ENCODE measurements at regions not wholly inside any gene's neighbourhood (a gene's known extent, or its start where the extent isn't known, plus 50 kb on each side); places are given as distances from the start of the nearest gene placed in this dataset.
"Not testable (repeated sequence)": the region's sequence is repeated elsewhere in the genome, so short reads cannot be mapped to it uniquely, and the experiment has no call there.

DNA sequence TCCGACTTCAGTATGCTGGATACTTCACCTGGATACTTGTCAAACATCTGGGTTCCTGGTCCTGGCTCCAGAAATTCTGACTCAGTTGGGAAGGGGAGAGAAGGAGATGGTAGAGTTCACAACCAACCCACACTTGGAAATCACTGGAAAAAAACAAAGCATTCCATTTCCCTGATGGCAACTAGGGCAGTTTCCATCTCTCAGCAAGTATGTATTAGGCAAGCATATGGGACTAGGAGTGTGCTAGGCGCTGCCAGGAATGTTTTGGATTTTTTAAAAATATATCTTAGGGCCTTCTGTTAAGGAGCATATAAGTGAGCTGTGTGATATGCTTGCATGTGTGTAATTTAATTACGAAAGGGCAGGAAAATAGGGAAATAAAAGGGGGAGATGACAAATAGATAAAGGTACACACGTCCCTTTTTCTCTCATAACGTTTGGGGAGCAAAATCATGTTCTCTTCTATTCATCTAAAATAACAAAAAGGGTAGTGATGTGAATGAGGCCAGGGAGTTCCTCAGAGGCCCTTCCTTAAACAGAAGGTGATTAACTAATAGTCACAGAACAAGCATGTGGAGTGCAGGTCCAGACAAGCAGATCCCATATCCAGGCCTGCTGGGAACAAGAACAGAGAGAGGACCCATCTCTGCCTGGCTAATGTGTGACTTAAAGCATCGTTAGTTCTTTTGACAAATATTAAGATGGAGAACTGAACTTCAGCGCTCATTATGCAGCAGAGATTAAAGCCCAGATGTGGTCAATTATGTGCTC lies 64.5 kb upstream of the NFE2L3 start:
- H3K36me3 ChIP-seq (replicated peaks in 1 of 2; ENCODE audit: insufficient read depth in 1 of 2, low read depth in 2 of 2) = no peaks in the 10 kb centered on the region
- no peaks in the 10 kb centered on the region for H3K27me3 ChIP-seq
- intact Hi-C loops (cut with DNase I) = no loop called here
- no peak for ATAC-seq
- DNase-seq = no peak
- no peak overlapping the region for H3K4me3 ChIP-seq
- 79 to 87% methylated on average over 7 of the region's 7 CpGs for WGBS, 2 donors
- H3K4me1 ChIP-seq = peaks cover 8% of the 10 kb centered on the region
- no peak overlapping the region for H3K27ac ChIP-seq
- TF ChIP-seq, protein P1, sequence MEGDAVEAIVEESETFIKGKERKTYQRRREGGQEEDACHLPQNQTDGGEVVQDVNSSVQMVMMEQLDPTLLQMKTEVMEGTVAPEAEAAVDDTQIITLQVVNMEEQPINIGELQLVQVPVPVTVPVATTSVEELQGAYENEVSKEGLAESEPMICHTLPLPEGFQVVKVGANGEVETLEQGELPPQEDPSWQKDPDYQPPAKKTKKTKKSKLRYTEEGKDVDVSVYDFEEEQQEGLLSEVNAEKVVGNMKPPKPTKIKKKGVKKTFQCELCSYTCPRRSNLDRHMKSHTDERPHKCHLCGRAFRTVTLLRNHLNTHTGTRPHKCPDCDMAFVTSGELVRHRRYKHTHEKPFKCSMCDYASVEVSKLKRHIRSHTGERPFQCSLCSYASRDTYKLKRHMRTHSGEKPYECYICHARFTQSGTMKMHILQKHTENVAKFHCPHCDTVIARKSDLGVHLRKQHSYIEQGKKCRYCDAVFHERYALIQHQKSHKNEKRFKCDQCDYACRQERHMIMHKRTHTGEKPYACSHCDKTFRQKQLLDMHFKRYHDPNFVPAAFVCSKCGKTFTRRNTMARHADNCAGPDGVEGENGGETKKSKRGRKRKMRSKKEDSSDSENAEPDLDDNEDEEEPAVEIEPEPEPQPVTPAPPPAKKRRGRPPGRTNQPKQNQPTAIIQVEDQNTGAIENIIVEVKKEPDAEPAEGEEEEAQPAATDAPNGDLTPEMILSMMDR (IDR thresholded peaks at IDR 0.05) = no peak
- TF ChIP-seq POLR2A (IDR thresholded peaks at IDR 0.05) = no peak
- H3K9me3 ChIP-seq = no peaks in the 10 kb centered on the region

DNA sequence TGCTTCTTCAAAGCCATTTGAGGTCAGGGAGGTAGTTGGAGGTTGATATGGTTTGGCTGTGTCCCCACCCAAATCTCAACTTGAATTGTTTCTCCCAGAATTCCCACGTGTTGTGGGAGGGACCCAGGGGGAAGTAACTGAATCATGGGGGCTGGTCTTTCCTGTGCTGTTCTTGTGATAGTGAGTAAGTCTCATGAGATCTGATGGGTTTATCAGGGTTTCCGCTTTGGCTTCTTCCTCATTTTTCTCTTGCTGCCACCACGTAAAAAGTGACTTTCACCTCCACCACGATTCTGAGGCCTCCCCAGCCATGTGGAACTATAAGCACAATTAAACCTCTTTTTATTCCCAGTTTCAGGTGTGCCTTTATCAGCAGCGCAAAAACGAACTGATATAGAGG lies 62.5 kb upstream of the NFE2L3 start:
- H3K9me3 ChIP-seq; H3K36me3 ChIP-seq (replicated peaks in 1 of 2; ENCODE audit: insufficient read depth in 1 of 2, low read depth in 2 of 2); H3K27ac ChIP-seq; intact Hi-C loops (cut with DNase I); H3K4me1 ChIP-seq; ATAC-seq; H3K4me3 ChIP-seq; DNase-seq; H3K27me3 ChIP-seq: not testable (repeated sequence)
- 63 to 80% methylated on average over 6 of the region's 6 CpGs for WGBS, 2 donors

DNA sequence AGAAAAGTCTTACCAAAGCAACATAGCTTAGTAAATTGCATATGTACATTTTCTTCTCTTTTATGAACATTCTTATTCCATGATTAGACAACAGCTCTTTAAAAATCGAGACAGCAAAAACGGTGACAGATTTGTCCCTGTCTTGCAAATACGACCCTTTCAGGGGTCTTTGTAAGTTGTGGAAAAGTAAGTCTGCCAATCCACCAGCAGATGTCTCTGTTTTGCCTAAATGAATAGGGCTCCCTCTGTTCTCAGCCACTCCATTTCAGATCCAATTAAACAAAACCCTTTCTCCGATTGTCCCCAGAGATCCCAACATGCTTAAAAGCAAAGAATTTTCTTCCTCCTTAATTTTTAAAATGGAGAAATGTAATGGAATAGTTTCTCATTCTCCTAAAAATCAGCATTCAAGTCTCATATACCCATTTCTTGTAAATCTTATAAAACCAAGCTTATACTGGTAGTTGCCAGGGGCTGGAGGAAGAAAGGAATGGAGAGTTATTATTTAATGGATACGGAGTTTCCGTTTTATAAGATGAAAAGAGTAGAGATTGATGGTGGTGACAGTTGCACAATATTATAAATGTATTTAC lies 61.0 kb upstream of the NFE2L3 start:
- DNase-seq = peak in 1 of 4 donors; percentile 32
- ATAC-seq = peak; percentile 68
- intact Hi-C loops (cut with DNase I) = loop anchor here (10.0 kb wide), 1 partner anchor 274 kb away; no protein-coding TSS in a partner anchor
- Histone ChIP-seq H3K27me3 (no peaks in the 10 kb centered on the region), H3K9me3 (no peaks in the 10 kb centered on the region), H3K36me3 (replicated peaks in 1 of 2; ENCODE audit: insufficient read depth in 1 of 2, low read depth in 2 of 2) (no peaks in the 10 kb centered on the region), H3K27ac (no peak overlapping the region), H3K4me1 (peaks cover 8% of the 10 kb centered on the region), H3K4me3 (no peak overlapping the region)
- 1 to 2% methylated on average over 6 of the region's 6 CpGs for WGBS, 2 donors
- TF ChIP-seq, protein P1 (IDR thresholded peaks at IDR 0.05) = peak; percentile 25 to 82 (median 63)
- TF ChIP-seq POLR2A (IDR thresholded peaks at IDR 0.05) = no peak

DNA sequence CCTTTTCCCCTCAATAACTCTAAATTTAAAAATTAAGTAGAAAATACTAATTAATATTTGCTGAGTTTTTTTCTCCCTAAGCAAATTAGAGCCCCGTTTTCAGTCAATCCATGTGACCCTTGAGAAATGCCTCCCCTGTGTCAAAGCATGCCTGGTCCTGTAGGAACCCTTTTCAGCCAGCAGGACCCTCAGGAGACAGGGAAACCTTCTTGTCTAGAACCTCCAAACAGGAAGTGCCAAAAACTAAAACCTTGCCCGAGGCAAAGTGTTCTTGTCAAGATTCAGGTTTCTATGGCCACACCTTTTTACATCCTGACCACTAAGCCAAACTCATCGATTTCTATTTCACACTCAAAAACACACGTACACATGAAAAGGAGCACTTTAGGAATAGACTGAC lies 60.1 kb upstream of the NFE2L3 start:
- WGBS, 2 donors = 71 to 80% methylated on average over 4 of the region's 4 CpGs
- Histone ChIP-seq H3K4me1 (peaks cover 8% of the 10 kb centered on the region), H3K27ac (no peak overlapping the region), H3K27me3 (no peaks in the 10 kb centered on the region), H3K9me3 (no peaks in the 10 kb centered on the region), H3K36me3 (replicated peaks in 1 of 2; ENCODE audit: insufficient read depth in 1 of 2, low read depth in 2 of 2) (no peaks in the 10 kb centered on the region), H3K4me3 (no peak overlapping the region)
- ATAC-seq (no peak), DNase-seq (no peak)
- TF ChIP-seq POLR2A (IDR thresholded peaks at IDR 0.05) = no peak
- TF ChIP-seq, protein P1 (IDR thresholded peaks at IDR 0.05) = peak in 1 of 7 experiments; percentile 4
- intact Hi-C loops (cut with DNase I) = loop anchor here (10.0 kb wide), 1 partner anchor 273 kb away; no protein-coding TSS in a partner anchor

DNA sequence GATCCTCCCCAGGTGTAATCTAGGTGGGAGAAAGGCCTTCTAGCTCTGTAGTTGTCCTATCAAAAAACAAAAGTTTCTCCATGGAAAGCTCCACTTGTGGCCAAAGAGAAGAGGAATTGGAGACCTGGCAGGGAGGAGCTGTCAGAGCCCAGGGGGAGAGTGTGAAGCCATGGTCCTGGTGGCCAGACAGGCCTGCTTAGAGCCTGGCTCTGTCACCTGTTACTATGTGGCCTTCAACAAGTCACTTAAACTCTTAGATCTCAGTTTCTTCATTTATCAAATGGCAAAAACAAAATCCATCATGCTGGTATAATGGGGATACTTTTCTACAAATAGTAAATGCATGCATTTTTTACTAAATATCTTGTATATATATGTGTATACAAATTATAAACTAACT lies 59.0 kb upstream of the NFE2L3 start:
- ATAC-seq (no peak), DNase-seq (no peak)
- Histone ChIP-seq H3K27me3 (no peaks in the 10 kb centered on the region), H3K4me3 (no peak overlapping the region), H3K9me3 (no peaks in the 10 kb centered on the region), H3K4me1 (peaks cover 8% of the 10 kb centered on the region), H3K27ac (no peak overlapping the region), H3K36me3 (replicated peaks in 1 of 2; ENCODE audit: insufficient read depth in 1 of 2, low read depth in 2 of 2) (no peaks in the 10 kb centered on the region)
- TF ChIP-seq, protein P1 (IDR thresholded peaks at IDR 0.05) = no peak
- TF ChIP-seq POLR2A (IDR thresholded peaks at IDR 0.05) = no peak
- intact Hi-C loops (cut with DNase I) = loop anchor here (10.0 kb wide), 1 partner anchor 272 kb away; no protein-coding TSS in a partner anchor
